Left lobe of liver (tissue), 2 donors: ENCODE measurements at regions not wholly inside any gene's neighbourhood (a gene's known extent, or its start where the extent isn't known, plus 50 kb on each side); places are given as distances from the start of the nearest gene placed in this dataset.

Experiments
- ATAC-seq: fragments of 200-7000 bp; cut with Tn5 transposase; one replicate; pipeline ENCODE4 v1.9.1; 2020; ENCODE audit warnings: mild to moderate bottlenecking, moderate library complexity
- DNase-seq: peaks from one replicate; pipeline ENCODE4 v3.0.0-alpha.2; 2020; ENCODE audit warnings: low spot score
- donor health status: DM: no; HTN: no; CAD: no; lungs with moderate emphysema.
- donor health status: DM: no; HTN: yes; CAD: no.

DNA sequence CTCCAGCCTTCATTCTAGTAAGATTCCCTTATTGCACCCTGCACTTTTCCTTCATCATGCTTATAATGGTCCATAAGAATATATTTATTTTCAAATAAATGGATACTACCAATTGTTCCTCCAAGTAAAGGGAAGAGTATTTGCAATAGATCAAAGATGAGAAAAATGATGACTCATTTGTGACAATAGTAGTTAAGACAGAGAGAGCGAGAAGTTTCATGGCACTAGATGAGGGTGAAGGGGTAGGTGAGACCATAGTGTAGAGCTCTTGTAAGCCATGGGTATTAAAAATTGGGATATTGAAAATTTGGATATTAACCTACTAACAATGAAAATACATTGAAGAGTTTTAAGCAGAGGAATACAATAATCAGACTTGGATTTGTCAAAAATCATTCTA lies 404.6 kb downstream of the EFNA5 start:
- ATAC-seq (no peak), DNase-seq (no peak)

DNA sequence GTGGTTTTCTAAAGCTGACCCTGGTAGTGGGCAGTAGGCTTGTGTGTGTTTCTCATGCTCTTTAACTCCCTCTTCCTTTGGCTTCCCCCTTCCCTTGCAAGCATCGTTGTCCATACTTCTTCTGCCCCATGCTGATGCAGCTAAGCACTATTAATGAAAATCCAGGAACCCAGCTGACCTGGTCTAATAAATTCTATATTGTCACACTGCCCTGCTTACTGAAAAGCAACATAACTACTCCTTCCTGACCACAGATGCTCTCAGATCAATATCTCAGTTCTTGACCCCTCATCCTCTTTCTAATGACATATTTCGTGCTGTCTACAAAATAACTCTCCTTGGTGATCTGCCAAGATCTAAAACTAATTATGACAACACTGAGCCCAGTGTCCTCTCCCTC lies 405.5 kb downstream of the EFNA5 start:
- ATAC-seq: no peak
- no peak for DNase-seq

DNA sequence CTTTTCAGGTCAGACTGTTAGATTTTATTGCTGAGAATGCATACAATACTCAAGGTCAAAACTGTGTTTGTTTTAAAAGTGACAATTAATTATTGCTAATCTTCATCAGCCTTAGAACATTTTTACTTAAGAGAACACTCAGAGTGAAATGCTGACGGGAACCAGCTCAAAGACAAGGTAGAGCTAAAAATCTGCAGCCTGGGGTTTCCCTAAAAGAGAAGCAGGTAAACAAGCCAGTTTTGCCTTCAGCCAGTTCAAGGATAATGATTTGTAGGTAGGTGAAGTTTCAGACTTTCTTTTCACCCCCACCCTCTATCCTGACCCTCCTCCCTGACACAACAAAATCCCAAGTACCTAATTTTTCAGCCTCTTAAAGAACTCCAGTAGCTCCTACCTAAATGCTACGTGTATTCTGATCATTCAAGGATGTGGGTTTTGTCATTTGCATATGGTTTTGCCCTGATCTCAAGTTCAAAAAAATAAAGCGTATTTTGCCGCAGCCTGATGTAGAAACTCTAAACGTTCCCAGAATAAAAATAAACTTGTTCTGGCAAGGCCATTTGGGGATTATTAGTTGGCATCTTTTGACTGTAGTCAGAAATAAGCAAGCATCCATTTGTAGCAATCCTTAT lies 407.2 kb downstream of the EFNA5 start:
- no peak for DNase-seq

DNA sequence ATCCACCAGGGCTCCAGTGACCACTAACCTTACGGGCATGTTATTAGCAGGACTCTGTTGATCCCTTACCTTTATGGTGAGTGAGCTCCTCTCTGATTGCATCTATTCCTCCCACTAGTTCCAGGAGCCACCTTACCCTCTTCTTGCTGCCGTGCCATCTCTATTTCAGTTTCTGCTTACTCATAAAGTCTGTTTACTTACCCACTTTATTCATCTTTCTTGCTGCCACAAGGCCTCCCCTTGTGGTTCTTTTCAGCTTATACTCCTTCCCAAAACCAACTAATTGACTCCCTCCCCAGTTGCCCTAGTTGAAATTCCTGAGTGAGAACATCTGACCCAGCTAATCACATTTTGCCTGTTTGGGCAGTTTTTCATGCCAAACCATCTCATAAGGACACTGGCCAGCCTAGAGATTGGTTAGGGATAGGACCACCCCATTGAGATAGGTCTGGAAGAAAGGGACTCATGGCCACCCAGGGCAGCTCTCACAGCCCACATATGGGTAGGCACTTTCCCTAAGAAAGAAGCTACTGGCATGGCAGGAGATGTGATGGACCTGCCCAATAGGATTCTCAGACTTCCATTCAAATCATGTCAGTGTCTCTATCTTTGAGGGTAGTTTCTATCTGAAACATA lies 412.7 kb downstream of the EFNA5 start:
- no peak for ATAC-seq
- no peak for DNase-seq

More for the DNA sequence above, 407.2 kb downstream of the EFNA5 start:
- ATAC-seq: no peak

DNA sequence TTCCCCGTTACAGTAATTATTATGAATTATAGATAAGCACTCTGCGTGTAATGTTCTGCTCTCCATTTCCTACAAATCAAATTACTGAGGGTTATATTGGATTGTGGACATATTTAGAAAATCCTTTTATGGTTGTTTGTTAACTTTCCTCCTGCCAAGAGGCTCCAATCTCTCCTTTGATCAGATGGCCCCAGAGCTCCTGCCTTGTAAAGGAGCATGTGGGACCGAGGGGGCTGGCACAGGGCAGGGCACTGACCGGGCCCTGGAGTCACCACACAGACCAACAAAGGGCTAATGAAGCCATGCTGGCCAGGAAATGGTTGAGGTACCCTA lies 415.9 kb downstream of the EFNA5 start:
- ATAC-seq: no peak
- no peak for DNase-seq

DNA sequence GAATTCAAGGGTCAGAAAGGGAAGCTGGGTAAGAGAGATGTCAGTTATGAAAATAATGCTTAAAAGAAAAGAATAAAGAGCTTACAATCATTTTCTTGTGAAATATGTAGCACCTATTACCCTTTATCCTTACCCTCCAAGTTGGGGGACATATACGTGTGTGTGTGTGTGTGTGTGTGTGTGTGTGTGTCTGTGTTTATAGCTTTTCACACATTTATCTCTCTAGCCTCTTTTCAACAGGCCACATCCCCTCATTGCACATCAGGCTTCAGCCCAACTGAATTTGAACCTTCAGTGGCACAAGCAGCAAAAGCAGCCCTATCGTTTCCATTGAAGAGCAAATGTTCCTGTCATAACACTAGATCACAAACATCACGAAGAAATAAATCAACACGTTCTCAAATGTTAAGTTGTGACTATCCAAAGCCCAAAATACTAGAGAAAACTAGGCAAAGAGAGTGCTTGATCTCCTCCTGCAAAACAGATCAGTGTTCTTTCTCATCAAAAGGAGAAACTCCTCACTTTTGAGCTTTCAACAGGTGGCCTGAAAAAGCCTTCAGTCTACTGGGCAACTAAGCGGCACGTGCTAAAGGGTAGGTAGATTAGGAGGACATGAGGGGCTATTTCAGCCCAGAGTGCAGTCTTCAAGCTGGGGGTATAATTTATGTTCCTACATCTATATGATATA lies 416.4 kb downstream of the EFNA5 start:
- ATAC-seq (no peak), DNase-seq (no peak)

DNA sequence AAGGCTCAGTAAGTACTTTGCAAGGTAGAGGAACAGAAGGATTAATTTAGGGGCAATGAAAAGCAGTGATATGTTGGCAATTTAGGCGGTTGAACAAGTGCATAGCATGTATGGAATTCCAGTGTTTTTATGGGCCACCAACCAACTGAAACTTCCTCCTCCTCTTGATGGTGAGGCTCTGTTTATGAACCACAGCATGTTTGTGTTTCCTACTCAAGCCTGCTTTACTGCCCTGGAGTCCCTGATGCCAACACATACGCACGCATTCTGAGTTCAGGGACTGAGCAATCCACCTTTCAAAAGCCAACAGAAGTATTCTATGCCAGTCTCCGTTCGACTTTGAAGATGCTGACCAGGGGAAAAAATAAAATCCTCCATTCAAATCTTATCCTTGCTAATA lies 417.5 kb downstream of the EFNA5 start:
- ATAC-seq (no peak), DNase-seq (no peak)

DNA sequence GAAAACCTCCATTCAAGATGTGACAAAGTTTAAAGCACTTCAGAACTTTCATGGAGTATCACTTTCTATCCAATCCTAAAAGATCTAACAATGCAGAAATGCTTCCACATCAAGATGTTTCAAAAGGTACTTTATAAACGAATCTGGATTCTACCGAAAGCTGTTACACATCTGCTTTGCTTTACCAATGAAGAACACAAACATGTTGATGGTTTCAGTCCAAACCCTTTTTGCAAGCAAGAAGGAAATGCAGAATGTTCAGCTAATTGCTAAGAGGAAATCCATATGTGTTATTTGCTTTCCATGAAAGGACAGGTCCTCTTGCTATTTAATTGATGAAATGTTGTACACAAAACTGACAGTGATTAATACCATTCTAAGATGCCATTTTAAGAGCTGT lies 419.6 kb downstream of the EFNA5 start:
- DNase-seq: no peak
- no peak for ATAC-seq

DNA sequence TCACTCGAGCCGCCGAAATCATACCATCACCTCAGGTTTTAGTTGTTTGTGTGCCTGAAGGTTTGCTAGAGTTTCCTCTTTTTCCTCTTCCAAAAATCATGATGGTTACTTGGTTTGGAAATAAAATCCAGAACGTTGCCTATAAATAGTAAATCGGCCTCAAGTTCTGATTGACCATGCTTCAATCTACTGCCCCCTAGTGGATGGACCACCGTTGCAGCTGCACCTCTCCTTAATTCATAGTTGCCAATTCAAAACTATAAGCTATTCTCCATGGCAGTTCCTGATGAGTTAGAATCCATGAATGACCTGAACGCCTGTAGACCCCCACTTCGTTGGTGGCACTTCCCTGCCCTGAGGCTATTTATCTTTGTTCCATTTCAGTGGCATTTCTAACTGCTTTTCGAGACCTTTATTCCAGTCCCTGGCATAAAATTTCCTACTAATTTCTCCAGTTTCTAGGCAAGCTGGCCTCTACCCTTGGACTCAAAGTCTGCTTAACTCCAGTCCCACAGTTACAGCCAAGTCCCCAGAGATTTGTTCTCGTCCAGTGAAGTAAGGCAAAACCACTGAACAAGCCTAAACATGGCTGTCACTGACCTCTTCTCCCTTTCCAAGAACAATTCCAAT lies 422.6 kb downstream of the EFNA5 start:
- peak; percentile 69 for ATAC-seq
- DNase-seq: peak; percentile 46

DNA sequence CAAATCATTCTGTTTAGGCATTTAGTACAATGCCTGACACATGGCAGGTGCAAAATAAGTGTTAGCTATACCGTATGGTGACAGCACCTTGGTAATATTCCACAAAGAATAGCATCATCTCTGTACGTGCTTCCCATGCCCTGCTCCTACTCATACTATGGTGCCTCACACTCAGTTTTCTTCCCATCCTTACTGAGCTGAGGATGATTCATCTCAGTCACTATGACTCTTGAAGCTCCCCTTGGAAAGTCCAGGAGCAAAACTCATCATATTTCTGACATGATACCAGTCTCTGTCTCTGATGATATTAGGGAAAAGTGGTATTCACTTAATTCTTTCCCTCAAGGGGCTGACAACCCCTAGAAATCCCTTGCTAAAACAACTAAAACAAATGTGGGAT lies 423.3 kb downstream of the EFNA5 start:
- DNase-seq (no peak), ATAC-seq (no peak)

DNA sequence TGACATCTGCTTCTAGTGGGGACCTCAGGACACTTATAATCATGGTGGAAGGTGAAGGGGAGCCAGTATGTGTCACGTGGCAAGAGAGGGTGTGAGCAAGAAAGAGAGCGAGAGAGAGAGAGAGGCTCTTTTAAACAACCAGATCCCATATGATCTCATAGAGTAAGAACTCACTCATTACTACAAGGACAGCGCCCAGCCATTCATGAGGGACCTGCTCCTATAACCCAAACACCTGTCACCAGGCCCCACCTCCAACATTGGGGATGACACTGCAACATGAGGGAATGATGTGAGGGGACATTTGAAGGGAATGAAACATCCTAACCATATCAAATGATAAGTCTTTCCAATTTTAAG lies 427.5 kb downstream of the EFNA5 start:
- ATAC-seq: no peak

DNA sequence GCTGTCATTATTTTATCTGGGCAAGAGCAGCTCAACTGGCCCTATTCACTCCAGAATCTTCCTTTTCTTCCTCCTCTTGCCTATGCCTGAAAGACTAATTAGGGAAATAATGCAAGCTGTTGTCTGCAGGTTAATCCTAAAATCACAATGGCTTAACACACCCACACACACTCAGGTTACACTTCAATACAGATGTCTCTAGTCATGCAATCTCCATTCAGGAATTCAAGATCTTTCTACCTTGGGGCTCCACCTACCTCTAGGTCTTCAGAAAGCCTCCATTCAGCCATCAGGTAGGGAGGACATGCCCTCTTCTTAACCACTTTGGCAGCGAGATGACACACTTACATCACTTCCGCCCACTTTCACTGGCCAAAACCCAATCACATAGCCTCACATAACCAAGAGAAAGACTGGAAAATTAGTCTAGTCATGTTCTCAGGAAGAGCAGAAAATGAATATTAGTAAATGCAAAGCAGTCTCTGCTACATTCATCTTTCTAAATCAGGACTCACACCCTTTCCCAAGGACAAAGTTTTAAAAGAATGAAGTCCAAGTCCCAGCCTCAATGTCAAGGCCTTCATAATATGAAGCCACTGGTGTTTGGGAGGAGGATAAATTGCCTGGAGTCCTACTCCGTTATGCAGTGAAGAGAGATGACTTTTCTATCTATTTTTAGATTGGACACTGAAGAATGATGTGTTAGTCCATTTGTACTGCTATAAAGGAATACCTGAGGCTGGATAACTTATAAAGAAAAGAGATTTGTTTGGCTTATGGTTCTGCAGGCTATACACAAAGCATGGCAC lies 428.1 kb downstream of the EFNA5 start:
- ATAC-seq (no peak), DNase-seq (no peak)

More for the DNA sequence above, 427.5 kb downstream of the EFNA5 start:
- DNase-seq: no peak

DNA sequence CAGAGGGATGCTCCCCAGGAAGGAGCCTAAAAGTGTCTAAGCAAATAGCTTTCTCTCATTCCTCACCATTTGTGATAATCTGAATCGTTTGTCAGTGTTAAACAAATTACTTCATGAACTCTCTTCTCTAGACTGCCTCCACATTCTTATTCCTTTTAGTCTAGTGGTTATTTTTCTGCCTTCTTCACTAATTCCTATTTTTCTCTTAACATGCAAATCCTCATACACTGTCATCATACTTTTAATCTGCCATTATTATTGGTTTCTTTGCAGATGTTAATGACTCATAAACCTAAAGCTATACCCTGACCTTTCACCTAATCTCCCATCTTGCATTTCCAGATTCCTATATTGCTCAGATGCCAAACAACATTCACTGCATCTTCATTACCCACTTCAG lies 428.9 kb downstream of the EFNA5 start:
- ATAC-seq (no peak), DNase-seq (no peak)

DNA sequence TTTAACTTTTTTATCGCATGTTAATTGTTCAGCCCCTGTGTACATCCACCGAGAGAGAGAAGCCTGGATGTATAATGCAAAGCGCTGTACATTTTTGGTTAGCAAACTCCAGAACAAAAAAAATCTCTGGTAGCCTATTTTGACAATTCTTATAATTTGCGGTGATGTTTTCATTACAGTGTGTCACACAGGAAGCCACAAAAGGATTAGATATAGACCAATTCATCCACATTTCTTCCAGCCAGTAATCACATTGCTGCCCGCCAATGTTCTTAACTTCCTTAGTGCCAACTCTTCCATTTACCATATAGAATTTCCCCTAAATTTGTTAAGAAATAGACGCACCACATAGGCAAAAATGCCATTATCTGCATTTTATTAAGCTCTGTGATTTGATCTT lies 435.6 kb downstream of the EFNA5 start:
- ATAC-seq (no peak), DNase-seq (no peak)

DNA sequence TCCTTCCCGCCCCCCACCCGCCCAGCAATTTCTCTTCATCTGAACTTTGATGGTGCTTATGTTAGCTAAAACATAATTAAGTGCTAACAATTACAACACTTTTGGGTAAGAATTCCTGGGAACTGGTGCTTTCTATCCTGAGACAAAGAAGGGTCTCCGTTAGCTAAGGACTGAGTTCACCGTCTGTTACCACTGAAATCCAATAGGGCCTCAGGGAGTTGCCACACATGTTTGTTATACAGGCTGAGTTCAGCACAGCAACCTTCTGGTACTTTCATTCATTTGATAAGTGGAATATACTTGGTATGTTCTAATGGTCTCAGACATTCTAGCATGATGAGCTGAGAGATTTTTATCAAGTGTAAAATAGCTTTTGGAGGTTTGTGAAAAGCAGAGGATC lies 437.9 kb downstream of the EFNA5 start:
- ATAC-seq (no peak), DNase-seq (no peak)

DNA sequence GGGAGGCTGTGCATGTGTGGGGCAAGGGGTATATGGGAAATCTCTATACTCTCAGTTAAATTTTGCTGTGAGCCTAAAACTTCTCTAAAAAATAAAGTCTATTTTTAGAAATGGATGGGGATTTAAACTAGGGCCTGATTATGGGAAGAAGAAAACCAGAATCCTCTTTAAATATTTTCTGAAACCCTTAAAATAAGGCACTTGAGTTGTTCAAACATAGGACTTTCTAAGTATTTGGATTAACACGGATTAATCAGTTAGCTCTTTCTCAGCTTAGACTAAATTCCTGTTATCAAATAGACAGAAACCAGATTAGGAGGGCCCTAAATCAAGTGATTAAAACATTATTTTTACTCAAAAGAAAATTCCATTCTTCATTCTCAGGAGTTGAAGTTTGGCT lies 438.4 kb downstream of the EFNA5 start:
- no peak for DNase-seq
- no peak for ATAC-seq

DNA sequence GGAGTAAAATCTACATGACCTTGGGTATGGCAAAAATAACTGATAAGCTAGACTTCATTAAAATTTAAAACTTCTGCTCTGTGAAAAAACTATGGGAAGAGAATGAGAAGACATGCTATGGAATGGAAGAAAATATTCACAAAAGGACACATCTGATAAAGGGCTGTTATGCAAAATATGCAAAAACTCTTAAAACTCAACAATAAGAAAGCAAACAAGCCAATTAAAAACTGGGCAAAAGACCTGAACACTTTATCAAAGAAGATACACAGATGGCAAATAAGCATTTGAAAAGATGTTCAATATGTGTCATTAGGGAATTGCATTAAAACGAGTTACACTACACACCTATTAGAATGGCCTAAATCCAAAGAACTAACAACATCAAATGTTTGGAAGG lies 439.5 kb downstream of the EFNA5 start:
- no peak for DNase-seq
- ATAC-seq: no peak

DNA sequence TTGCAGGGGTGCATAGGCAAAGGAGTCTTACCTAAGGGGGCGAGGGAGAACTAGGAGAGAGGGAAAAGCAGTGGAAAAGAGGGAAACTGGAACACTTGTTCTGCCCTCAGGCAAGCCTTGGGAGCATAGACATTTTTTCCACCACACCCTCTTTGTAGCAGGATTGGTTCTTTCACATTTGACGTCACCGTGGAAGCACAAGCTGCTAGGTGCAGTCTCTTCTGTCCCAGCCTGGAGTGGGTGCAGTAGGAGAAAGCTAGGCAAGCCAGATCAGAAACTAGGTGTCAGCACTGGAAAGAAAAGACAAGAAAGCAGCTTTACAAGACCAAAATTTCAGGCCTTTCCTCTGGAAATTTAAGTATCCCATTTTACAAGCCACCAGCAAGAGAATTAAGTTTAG lies 440.4 kb downstream of the EFNA5 start:
- no peak for DNase-seq

DNA sequence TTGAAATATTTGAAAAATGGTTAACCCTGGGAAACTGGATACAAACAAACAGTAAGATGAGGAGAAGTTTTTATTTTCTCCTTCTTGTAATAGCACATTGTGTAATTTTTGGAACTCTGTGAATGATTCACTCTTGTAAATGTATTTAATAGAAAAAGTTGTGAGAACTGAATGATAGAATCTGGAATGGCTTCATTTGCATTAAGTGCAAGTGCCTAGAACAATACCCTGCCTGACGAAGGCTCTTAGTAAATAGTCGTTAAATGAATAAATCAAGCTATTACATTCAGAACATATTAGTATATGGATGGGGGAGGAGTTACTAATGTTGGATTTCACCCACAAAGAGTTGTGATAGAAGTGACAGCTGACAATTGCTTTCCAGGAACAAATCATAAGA lies 442.5 kb downstream of the EFNA5 start:
- no peak for ATAC-seq
- no peak for DNase-seq

More for the DNA sequence above, 440.4 kb downstream of the EFNA5 start:
- ATAC-seq: no peak

DNA sequence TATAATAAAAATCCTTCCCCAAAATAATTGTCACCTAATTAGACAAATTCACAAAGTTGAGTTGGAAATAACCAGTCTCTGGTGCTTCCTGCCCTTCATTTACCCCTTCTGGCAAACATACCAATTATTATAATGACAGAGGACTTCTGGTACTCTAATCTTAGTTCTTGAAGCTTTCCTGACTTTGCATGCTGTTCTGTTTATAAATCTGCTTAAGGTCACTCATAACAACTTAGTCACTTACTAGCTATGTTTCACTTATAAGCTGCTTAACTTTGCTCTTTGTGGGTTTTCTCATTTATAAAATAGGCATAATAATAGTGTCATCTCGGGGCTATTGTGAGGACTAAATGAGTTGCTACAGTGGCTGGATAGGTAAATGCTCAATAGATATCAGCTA lies 446.5 kb downstream of the EFNA5 start:
- DNase-seq (no peak), ATAC-seq (no peak)

DNA sequence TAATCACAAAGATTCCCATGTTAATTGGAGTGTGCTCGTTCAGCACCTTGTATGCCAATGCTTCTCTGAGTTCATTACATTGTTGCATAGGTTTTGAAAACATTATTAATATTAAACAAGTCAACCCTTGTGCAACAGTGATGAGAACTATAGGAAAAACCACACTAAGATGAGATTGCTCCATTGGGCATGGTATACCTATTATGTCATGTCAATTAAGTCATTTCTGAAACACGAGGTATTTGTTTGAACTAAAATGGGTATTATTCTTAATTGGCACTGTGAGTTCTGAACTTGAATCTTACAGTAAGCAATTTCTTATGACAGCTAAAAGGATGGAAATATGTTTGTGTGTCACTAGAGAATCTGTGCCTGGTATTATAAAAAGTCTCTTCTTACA lies 447.7 kb downstream of the EFNA5 start:
- DNase-seq (no peak), ATAC-seq (no peak)
